CD4-positive, alpha-beta T cell (primary cell): ENCODE measurements at regions not wholly inside any gene's neighbourhood (a gene's known extent, or its start where the extent isn't known, plus 50 kb on each side); places are given as distances from the start of the nearest gene placed in this dataset.

Experiments used
- ATAC-seq: fragments of 200-7000 bp; cut with Tn5 transposase; one replicate; pipeline ENCODE4 v1.10.0; 2022; ENCODE audit warnings: mild to moderate bottlenecking; ENCODE audit not compliant: poor library complexity
- CTCF ChIA-PET: fragments of 350-600 bp; sonication (Branson Sonifier 250); formaldehyde crosslinking; loops from one replicate; lab custom pipeline; 2021; ENCODE audit warnings: antibody characterized with exemption, inconsistent platforms; lab: Charles Lee
- POLR2A ChIA-PET: fragments of 350-600 bp; sonication (Branson Sonifier 250); formaldehyde crosslinking; loops from one replicate; lab custom pipeline; 2021; ENCODE audit warnings: antibody characterized with exemption, inconsistent platforms; lab: Charles Lee
- DNase-seq, 14 experiments: peaks; one replicate each; pipeline ENCODE4 v3.0.0-alpha.2; 2013 to 2020; ENCODE audit warnings: mixed read lengths in 2 of 14
- H3K27ac ChIP-seq, 2 donors: one replicate each; pipeline versions ENCODE4 v1.5.1 to v1.7.0; 2013; ENCODE audit warnings: low read length in 2 of 2, low read depth in 1 of 2, mild to moderate bottlenecking in 1 of 2
- H3K27me3 ChIP-seq, 2 experiments: 1 replicate in 1 of 2; 2 replicates in 1 of 2; pipeline versions ENCODE4 v1.6.1 to v1.7.0; 2013; ENCODE audit warnings: low read length in 2 of 2, control low read depth in 1 of 2, mild to moderate bottlenecking in 1 of 2, moderate library complexity in 1 of 2; ENCODE audit not compliant: insufficient read depth in 2 of 2, control insufficient read depth in 1 of 2
- H3K36me3 ChIP-seq: one replicate; pipeline ENCODE4 v1.6.1; 2013; ENCODE audit warnings: low read length, control low read depth; ENCODE audit not compliant: insufficient read depth
- H3K4me1 ChIP-seq: one replicate; pipeline ENCODE4 v1.6.1; 2013; ENCODE audit warnings: low read length, control low read depth; ENCODE audit not compliant: insufficient read depth
- H3K4me3 ChIP-seq: one replicate; pipeline ENCODE4 v1.5.1; 2013; ENCODE audit warnings: mild to moderate bottlenecking, low read length, moderate library complexity
- H3K9me3 ChIP-seq, 2 experiments: 1 replicate in 1 of 2; 2 replicates in 1 of 2; pipeline versions ENCODE4 v1.6.1 to v1.7.0; 2013; ENCODE audit warnings: low read length in 2 of 2, mild to moderate bottlenecking in 2 of 2, control low read depth in 1 of 2, moderate library complexity in 1 of 2; ENCODE audit not compliant: control insufficient read depth in 1 of 2, insufficient read depth in 1 of 2
- H3K27ac Mint-ChIP-seq: one replicate; pipeline ENCODE4 v1.8.0; 2020; ENCODE audit warnings: mixed read lengths
- H3K27me3 Mint-ChIP-seq: one replicate; pipeline ENCODE4 v1.8.0; 2021; ENCODE audit warnings: mixed read lengths
- H3K36me3 Mint-ChIP-seq: one replicate; pipeline ENCODE4 v1.8.0; 2021; ENCODE audit warnings: low read depth, mixed read lengths
- H3K4me1 Mint-ChIP-seq: one replicate; pipeline ENCODE4 v1.8.0; 2021; ENCODE audit warnings: low read depth, mixed read lengths
- H3K4me3 Mint-ChIP-seq: one replicate; pipeline ENCODE4 v1.8.0; 2020; ENCODE audit warnings: mild to moderate bottlenecking, mixed read lengths
- H3K9me3 Mint-ChIP-seq: one replicate; pipeline ENCODE4 v1.8.0; 2020; ENCODE audit warnings: mixed read lengths
- CTCF ChIP-seq: fragments of 200-600 bp; IDR thresholded peaks from one replicate; pipeline ENCODE4 v1.8.0; 2022; ENCODE audit warnings: antibody characterized with exemption, mild to moderate bottlenecking
- intact Hi-C, 2 experiments: fragments of 100-400 bp; cut with DNase I in 1 of 2; cut with micrococcal nuclease in 1 of 2; formaldehyde crosslinking; loops; one replicate each; pipeline versions ENCODE4 v1.15.1 to v1.9.0; 2023 to 2025; cut with DNase I, micrococcal nuclease

GRCh38 chr20:22452442-22453011, 131.8 kb downstream of the FOXA2 start:
- intact Hi-C loops = no loop called here
- CTCF ChIA-PET = no interaction called here

GRCh38 chr20:22450537-22450936, 133.8 kb downstream of the FOXA2 start:
- DNase-seq = no peak
- no peak for ATAC-seq
- CTCF ChIA-PET = no interaction called here
- H3K36me3 ChIP-seq = no peaks in the 10 kb centered on the region
- peaks cover 0 to 3% of the 10 kb centered on the region in 2 experiments for H3K27me3 ChIP-seq
- H3K9me3 ChIP-seq = peaks cover 0 to 3% of the 10 kb centered on the region in 2 experiments
- Mint-ChIP-seq H3K27ac (no peak overlapping the region), H3K4me3 (no peak overlapping the region), H3K36me3 (no peaks in the 10 kb centered on the region), H3K4me1 (no peaks in the 10 kb centered on the region), H3K9me3 (no peaks in the 10 kb centered on the region), H3K27me3 (peaks cover 4% of the 10 kb centered on the region)
- H3K4me3 ChIP-seq = no peak overlapping the region
- POLR2A ChIA-PET = no interaction called here
- intact Hi-C loops = no loop called here
- no peak overlapping the region for H3K27ac ChIP-seq
- TF ChIP-seq CTCF = no peak
- H3K4me1 ChIP-seq = no peaks in the 10 kb centered on the region

More at GRCh38 chr20:22452442-22453011, 131.8 kb downstream of the FOXA2 start:
- POLR2A ChIA-PET = no interaction called here
- no peaks in the 10 kb centered on the region for H3K36me3 ChIP-seq
- ATAC-seq = no peak
- H3K9me3 ChIP-seq = peaks cover 0 to 3% of the 10 kb centered on the region in 2 experiments
- no peaks in the 10 kb centered on the region for H3K9me3 Mint-ChIP-seq
- H3K27me3 Mint-ChIP-seq = peaks cover 4% of the 10 kb centered on the region
- no peak overlapping the region for H3K27ac Mint-ChIP-seq
- no peak overlapping the region for H3K4me3 Mint-ChIP-seq
- no peak overlapping the region for H3K27ac ChIP-seq
- no peak for DNase-seq
- no peaks in the 10 kb centered on the region for H3K4me1 ChIP-seq
- no peaks in the 10 kb centered on the region for H3K4me1 Mint-ChIP-seq
- TF ChIP-seq CTCF = no peak
- no peaks in the 10 kb centered on the region for H3K36me3 Mint-ChIP-seq
- peaks cover 0 to 3% of the 10 kb centered on the region in 2 experiments for H3K27me3 ChIP-seq
- no peak overlapping the region for H3K4me3 ChIP-seq

- TF ChIP-seq CTCF = no peak
- Histone ChIP-seq H3K27ac (no peak overlapping the region), H3K36me3 (no peaks in the 10 kb centered on the region), H3K27me3 (peaks cover 0 to 3% of the 10 kb centered on the region in 2 experiments), H3K4me3 (no peak overlapping the region), H3K9me3 (peaks cover 0 to 3% of the 10 kb centered on the region in 2 experiments), H3K4me1 (no peaks in the 10 kb centered on the region)
- no peaks in the 10 kb centered on the region for H3K36me3 Mint-ChIP-seq
- H3K4me1 Mint-ChIP-seq = no peaks in the 10 kb centered on the region
- intact Hi-C loops = no loop called here
- no peak overlapping the region for H3K27ac Mint-ChIP-seq
- POLR2A ChIA-PET = no interaction called here
- ATAC-seq (no peak), DNase-seq (no peak)
- peaks cover 2% of the 10 kb centered on the region for H3K9me3 Mint-ChIP-seq
- no peak overlapping the region for H3K4me3 Mint-ChIP-seq
- CTCF ChIA-PET = no interaction called here
- peaks cover 4% of the 10 kb centered on the region for H3K27me3 Mint-ChIP-seq
Observed at GRCh38 chr20:22449188-22449973, 135.0 kb downstream of the FOXA2 start.
